ENCODE measurements at regions not wholly inside any gene's neighbourhood (a gene's known extent, or its start where the extent isn't known, plus 50 kb on each side); places are given as distances from the start of the nearest gene placed in this dataset.
"Not testable (repeated sequence)": the region's sequence is repeated elsewhere in the genome, so short reads cannot be mapped to it uniquely, and the experiment has no call there.

DNA sequence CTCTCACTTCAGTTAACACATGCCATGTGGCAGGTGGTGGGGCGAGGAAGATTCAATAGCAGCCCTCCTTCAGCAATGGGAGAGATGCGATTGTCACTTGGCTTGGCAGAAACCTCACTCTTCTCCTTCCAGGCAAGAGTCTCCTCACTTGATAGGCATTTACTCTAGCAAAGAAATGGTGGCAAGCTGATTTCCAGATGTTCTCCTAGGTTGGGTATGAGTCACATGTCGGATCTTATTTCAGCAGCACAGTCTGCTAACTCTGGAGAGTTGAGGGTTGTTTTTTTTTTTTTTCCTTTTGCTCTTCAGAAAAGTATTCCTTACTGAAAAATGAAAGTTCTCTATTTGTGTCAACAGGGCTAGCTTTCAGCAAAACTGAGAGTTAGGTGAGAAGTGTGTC is 119.5 kb upstream of the CHRDL1 start:
- H3K27ac ChIP-seq = no peak overlapping the region
- TF ChIP-seq, protein P1, sequence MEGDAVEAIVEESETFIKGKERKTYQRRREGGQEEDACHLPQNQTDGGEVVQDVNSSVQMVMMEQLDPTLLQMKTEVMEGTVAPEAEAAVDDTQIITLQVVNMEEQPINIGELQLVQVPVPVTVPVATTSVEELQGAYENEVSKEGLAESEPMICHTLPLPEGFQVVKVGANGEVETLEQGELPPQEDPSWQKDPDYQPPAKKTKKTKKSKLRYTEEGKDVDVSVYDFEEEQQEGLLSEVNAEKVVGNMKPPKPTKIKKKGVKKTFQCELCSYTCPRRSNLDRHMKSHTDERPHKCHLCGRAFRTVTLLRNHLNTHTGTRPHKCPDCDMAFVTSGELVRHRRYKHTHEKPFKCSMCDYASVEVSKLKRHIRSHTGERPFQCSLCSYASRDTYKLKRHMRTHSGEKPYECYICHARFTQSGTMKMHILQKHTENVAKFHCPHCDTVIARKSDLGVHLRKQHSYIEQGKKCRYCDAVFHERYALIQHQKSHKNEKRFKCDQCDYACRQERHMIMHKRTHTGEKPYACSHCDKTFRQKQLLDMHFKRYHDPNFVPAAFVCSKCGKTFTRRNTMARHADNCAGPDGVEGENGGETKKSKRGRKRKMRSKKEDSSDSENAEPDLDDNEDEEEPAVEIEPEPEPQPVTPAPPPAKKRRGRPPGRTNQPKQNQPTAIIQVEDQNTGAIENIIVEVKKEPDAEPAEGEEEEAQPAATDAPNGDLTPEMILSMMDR (conservative IDR thresholded peaks at IDR 0.05) = no peak

DNA sequence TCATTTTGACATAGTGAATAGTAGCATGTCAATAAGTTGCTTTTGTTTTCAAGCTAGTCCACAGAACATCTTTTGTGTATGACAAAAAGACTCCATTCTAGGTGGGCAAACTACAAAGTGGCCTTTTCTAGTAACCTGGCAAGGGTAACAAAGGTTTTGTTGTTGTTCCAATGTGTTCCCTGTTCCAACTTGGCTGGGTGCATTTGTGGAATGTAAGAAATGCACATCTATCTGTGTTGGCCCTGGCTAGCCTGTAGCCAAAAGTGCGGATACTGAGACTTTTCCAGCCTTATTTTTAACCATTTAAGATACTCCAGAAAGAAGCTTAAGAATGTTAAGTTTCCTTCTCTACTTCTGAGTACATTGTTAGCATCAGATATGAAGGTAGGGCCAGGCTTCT is 118.7 kb upstream of the CHRDL1 start:
- no peak overlapping the region for H3K27ac ChIP-seq
- TF ChIP-seq, protein P1 (conservative IDR thresholded peaks at IDR 0.05) = no peak

DNA sequence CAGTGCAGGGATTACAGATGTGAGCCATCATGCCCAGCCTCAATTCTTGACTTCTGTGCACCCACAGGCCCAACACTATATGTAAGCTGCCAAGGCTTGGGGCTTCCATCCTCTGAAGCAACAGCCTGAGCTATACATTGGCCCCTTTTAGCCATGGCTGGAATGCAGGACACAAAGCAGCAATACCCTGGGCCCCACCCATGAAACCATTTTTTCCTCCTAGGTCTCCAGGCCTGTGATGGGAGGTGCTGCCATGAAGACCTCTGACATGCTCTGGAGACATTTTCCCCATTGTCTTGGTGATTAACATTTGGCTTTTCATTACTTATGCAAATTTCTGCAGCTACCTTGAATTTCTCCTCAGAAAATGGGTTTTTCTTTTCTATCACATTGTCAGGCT is 109.1 kb upstream of the CHRDL1 start:
- not testable (repeated sequence) for H3K27ac ChIP-seq

DNA sequence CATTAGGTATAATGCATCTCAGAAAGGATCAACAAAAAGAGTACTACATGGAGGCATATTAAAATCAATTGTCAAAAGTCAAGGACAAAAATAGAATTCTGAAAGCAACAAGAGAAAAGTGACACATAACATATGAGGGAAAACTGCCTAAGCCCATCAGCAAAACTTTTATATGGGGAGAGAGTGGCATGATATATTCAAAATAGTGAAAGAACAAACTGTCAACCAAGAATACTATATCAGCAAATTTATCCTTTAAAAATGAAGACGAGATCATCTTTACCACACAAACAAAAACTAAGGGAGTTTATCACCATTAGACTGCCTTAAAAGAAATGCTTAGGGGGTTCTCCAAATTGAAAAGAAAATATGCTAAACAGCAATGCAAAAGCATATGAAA is 86.4 kb upstream of the CHRDL1 start:
- TF ChIP-seq, protein P1 (conservative IDR thresholded peaks at IDR 0.05) = no peak

DNA sequence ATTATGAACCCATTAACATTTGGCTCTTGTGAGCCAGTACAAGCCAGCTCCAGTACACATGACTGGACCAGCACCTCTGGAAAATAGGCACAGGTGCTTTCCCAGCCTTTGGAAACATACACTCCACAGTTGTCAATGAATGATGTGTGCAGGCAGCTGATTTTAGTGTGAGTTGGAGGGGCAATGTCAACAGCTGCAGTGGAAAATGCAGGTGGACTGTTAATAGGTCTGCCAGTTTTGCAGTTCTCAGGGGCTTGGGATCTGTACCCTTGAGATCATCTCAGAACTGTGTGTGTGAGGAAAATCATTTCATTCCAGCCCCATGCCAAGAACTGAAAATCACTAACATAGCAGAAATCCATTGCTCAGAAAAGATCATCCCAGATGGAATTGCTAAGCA is 81.7 kb upstream of the CHRDL1 start:
- TF ChIP-seq, protein P1 (conservative IDR thresholded peaks at IDR 0.05) = no peak
- H3K27ac ChIP-seq = no peak overlapping the region

More for the DNA sequence above, 86.4 kb upstream of the CHRDL1 start:
- H3K27ac ChIP-seq = no peak overlapping the region

DNA sequence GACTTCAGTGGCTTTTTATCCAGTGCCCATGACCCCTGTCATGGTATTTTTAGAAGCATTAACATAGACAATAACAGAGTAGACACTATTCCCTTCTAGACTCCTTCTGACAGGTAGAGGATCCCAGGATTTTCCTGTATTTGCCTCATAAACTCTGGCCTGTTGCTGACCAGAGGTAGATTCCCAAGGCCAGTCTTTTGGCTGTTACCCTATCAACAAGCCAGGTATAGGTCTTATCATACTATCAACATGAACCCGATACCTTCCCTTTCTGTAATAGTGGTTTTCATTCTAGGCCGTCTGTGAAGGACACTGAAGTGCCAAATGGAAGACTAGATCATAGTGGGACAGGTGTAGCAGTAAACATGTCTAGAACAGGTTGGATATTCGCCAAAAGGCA is 76.2 kb upstream of the CHRDL1 start:
- TF ChIP-seq, protein P1 (conservative IDR thresholded peaks at IDR 0.05) = no peak

DNA sequence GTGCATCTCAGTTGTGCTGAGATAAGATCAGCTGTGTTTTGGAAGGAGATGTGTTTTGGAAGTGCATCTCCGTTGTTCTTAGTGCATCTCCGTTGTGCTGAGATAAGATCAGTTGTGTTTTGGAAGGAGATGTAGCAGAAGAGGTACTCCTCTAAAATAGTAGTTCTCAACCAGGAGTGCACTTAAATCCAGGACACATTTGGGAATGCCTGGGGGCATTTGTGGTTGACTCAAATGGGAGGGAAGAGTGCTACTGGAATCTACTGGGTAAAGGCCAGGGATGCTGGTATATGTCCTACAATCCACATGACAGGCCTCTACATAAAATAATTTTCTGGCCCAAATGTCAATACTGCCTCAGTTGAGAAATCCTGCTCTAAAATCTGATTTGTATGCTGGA is 70.8 kb upstream of the CHRDL1 start:
- TF ChIP-seq, protein P1 (conservative IDR thresholded peaks at IDR 0.05) = no peak
- H3K27ac ChIP-seq = no peak overlapping the region

More for the DNA sequence above, 76.2 kb upstream of the CHRDL1 start:
- H3K27ac ChIP-seq = no peak overlapping the region

DNA sequence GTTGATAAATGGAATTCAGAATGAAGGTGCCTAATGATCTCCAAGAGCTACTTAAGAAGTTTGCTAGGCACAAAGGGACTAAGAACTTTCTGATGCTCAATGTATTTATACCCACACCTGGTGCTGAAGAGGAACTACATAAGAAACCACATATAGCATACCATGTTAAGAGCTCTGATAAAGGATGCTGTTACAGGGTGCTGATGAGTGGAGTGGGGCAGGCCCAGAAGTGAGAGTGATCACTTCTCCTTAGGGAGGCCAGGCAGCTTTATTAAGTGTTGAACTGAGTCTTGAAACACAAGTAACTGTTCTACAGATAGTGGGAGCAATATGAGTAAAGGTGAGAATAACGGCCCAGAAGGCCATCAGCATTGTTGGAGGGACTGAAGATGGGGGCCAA is 68.3 kb upstream of the CHRDL1 start:
- no peak overlapping the region for H3K27ac ChIP-seq
- TF ChIP-seq, protein P1 (conservative IDR thresholded peaks at IDR 0.05) = no peak

All from VCaP (cell line).